ENCODE measurements at regions not wholly inside any gene's neighbourhood (a gene's known extent, or its start where the extent isn't known, plus 50 kb on each side); places are given as distances from the start of the nearest gene placed in this dataset.

GRCh38 chr20:21820688-21821087 lies 115.2 kb downstream of the PAX1 start:
- DNase-seq, result no peak

DNA sequence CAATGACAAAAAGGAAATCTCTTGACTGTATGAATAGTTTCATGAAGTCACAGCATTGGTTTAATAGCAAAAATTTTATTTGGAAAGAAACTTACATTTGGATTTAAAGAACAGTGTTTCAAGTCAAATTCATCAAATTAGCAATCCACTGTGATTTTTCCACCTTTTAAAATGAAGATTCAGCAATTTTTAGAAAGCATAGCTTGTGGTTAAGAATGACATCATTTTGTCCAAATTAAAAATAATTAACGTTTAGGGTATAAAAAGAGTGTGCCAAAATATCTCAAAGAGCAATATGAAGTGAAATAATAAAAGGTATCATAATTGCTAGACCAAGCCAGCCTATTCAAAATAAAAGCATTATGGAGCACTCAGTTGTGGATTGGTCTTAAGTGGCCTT lies 114.6 kb downstream of the PAX1 start:
- no peak for DNase-seq

DNA sequence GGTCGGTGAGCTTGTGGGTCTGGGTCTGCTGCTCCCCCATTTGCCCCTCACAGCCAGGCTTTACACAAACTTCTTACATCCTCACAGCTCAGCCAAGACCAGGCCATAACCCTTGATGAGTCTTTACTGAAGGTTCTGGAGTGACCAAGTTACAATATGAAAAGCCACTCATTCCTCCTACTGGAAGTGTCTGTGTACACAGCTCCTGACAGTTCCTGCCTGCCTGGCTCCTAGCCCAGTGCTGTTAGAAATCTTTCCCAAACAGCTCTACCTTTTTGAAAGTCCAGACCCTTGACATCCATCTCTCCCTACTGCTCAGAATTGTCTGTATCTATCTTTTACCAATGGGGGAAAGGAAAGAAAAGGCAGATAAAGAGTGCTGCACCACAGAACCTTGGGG lies 106.9 kb downstream of the PAX1 start:
- DNase-seq, result no peak

GRCh38 chr20:21809961-21810523 lies 104.6 kb downstream of the PAX1 start:
- no peak for DNase-seq

- DNase-seq, result peak; percentile 10
These were observed 103.6 kb downstream of the PAX1 start for GRCh38 chr20:21808863-21809664.

- DNase-seq, result no peak
These were observed 102.7 kb downstream of the PAX1 start for GRCh38 chr20:21808139-21808538.

- DNase-seq, result no peak
These were observed 99.3 kb downstream of the PAX1 start for GRCh38 chr20:21804802-21805201.

- DNase-seq, result no peak
These were observed 95.7 kb downstream of the PAX1 start for GRCh38 chr20:21801193-21801592.

- no peak for DNase-seq
These were observed 92.9 kb downstream of the PAX1 start for GRCh38 chr20:21798384-21798783.

DNA sequence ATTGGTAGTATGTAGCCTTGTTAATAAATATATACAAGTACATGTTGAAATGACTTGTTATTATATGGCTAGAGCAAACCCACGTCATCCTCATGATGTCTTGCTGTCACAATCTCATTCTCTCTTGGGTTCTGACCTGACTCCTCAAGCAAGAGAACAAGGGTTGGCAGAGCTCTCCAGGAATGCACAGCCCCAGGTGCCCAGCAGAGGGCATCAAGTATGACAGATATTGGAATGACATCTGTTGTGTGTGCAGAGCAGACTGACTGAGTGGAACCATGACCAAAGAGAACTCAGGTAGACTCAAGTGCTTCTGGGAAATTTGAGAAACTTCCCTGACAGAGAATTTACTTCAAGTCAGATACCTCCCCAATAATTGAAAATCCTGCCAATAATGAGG lies 90.6 kb downstream of the PAX1 start:
- DNase-seq, result no peak

- DNase-seq, result no peak
These were observed 82.6 kb downstream of the PAX1 start for GRCh38 chr20:21788082-21788481.

DNA sequence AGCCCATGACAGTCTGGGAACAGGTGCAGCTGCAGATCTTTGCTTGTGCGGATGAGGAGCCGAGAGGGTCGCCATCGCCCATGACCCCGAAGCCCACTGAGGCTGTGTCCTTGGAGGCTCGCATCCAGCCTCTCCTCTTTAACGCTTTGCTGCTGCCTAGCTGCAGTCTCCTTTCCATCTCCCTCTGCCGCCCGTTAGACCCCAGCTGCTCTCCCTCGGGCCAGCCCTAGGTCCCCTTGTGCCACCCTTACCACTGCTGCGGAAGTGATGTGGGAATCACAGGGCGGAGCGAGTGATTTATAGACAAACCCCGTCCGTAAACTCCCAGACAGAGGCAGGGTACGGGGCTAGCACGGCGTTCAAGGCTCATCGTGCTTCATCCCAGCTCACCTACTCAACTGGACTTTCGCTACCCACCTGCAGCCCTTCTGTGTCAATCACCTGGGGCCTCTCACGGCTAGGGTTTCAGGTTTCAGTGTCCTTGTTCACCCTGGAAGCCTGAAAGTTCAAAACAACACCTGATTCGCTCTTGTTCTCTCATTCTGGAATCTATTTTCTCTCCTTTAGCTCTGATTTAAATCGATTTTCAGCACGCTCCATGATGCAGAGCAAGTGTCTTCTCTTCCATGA lies 76.1 kb downstream of the PAX1 start:
- DNase-seq, result no peak

DNA sequence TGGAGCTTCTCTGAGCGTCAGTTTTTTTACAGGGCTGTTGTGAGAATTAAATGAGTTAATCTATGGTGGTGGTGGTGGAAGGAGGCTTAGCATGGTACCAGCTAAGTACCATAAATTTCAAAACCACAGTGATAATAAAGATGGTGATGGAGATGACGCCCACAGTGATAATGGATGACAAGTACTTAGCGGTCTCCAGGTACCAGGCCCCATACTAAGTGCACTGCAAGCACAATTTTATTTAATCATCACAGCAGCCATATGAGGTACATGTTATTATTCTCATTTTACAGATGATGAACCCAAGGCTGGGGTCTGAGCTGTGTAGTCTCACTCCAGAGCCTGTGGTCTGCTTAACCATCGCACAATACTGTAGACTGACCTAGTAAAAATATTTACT lies 75.1 kb downstream of the PAX1 start:
- DNase-seq, result no peak
